Ramos (cell line): ENCODE measurements at regions not wholly inside any gene's neighbourhood (a gene's known extent, or its start where the extent isn't known, plus 50 kb on each side); places are given as distances from the start of the nearest gene placed in this dataset.
"Not testable (repeated sequence)": the region's sequence is repeated elsewhere in the genome, so short reads cannot be mapped to it uniquely, and the experiment has no call there.

Source experiments
- in situ Hi-C: fragments of 300-500 bp; cut with MboI; formaldehyde crosslinking; loops from one replicate; pipeline ENCODE4 v1.14.3; 2022; ENCODE audit warnings: low sequenced_read_pairs; ENCODE audit not compliant: unreplicated experiment

DNA sequence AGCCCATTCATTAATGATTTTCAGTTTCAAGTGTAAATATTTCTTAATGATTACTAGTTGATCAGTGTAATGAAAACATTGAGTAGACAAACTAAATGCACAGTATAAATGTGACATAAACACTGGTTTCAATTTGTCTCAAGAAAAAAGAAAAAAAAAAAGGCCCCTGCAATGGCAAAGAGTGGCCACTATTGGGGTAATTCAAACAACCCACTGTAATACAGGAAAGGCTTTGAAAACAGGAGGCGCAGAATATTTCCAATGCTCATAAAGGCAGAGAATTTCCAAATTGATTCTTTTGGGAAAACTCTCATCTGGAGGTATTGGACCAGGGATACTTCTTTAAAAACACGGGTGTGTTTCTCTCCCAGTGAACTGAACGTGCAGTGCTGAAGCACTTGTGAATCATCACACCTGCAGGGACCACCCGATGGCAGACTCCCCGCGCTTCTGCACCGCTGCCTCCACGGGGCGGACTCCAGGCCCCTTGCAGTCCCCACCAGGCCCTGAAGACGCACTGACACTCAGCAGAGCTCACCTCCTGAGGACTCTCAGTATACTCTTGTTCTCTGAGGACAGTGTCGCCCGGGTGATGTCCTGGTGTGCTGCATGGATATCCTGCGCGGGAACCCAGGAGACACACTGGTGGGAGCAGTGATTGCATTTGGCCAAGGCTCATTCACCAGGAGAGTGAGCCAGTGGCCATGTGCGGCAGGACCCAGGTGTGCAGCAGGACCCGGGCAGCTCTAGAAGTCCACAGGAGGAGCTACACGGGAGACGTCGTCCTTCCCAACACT is 227.6 kb upstream of the IRX4 start:
- in situ Hi-C loops = no loop called here

DNA sequence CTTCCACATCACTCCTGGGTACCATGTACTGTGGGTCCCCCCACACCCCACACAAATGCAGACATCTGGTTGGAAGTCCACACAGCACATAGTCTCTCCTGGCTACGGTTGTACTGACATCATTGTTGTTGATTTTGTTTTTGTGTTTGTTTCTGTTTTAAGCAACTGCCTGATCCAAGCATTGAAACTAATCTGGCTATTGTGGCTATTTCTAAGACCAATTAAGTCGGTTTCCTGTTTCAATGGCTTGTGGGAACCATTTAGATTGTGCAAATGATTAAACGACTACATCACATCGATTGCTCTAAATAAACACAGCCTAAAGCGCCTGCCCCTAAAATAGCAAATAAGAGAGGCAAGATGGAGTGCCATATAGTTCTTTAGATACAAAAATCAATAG is 226.8 kb upstream of the IRX4 start:
- in situ Hi-C loops = no loop called here

DNA sequence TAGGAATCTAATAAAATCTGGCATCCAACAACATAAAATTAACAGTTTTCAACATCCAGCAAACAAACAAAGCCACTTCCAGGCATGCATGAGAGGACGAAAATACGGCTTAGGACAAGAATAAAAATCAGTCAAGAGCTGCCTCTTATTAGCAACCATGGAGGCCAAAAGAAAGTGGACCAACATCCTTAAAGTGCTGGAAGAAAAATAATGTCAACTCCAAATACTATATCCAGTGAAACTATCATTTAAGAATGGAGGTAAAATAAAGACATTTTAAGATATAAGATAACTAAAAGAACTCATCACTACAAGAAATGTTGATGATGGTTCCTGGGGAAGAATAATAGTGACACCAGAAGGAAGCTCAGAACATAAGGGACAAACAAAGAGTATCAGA is 224.0 kb upstream of the IRX4 start:
- in situ Hi-C loops = no loop called here

DNA sequence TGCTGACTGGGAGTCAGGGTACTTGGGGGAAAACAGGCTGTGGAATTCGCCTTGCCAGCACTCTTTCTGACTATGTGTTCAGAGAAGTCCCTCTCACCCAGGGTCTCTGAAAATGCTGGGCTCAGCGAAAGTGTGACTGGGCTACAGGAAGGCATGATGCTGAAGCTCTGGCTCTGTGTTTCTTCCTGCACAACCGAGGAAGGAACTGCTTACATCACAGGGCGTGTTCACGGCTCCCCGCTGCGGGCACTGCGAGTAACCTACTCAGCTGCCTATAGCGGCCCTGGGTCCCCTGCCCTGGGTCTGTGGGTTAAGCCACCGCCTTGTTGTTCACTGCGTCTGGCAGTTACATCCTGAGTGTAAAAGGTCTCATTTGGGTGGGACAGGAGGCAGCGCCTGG is 222.4 kb upstream of the IRX4 start:
- in situ Hi-C loops = no loop called here

DNA sequence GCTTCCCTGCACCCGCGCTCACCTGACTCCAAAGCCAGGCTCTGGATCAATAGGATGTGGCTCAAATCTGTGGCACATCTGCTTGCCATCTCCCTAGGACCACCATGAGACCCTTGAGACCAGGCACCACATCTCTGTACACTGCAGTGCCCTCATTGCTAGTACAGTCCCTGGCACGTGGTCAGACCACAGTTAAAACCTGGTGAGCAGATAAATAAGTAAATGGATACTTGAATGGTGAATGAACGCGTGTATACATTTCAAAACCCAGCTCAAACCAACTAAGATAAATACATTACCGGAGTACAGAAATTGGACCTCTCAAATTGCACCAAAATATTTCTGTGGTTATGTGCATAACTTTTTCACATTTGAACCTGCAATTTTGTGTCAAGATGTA is 221.2 kb upstream of the IRX4 start:
- in situ Hi-C loops = no loop called here

DNA sequence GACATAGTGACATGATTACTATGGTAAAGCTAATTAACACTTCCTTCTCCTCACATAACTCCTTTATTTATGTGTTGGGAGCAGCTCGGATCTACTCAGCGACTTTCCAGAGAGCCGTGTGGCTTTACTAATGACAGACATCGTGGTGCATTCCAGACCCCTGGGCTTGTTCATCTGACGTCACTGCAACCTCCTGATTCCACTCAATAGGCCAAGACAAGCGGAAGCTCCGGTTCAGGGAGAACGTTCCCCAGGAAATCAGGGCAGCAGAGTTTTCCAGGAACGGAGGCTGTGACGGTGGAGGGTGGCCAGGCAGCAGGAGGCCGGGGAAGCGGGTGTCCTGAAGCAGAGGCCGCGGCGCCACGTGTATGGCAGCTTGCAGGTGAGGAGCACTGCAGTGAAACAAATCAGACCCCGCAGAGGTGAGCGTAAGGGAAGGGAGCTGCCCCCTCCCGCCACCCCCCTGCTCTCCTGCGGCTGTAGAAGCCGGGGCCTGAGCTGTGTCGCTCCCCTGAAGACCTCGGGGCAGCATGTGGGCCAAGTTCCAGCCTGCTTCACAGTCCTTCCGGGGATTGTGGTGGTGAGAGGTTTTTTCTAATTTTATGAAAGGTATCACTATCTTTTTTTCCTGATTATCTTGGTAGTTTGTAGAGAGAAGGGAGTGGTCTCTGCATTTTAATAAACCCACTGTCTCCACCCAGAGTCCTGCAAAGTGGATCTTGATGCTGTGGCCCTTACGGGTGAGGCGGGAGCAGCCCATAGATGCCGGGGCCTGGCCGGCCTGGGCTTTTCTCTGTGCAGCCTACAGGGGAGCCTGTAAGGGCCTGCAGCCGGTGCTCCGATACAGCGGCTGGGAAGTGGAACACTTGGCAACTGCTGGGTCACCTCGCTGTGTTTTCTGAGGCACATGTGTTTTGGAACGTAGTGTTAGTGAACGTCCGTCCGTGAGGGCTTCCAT is 220.4 kb upstream of the IRX4 start:
- in situ Hi-C loops = no loop called here

DNA sequence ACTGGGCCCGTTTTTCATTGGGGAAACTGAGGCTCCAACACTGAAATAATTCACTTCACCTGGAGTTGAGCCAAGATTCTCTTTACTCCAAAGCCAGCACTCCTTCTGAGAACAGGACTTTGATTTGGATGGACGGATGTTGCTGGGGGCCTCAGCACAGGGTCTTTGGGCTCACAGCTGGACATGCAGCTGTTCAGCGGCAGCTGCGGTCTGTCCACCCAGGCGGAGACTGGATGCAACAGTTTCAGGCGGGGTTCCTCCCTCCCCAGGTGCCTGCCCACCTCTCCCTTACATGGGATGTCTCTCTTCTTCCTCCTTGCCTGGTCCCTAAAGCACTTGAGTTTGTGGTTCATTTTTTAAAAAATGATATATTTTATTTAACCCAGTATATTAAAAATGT is 219.0 kb upstream of the IRX4 start:
- in situ Hi-C loops = no loop called here

DNA sequence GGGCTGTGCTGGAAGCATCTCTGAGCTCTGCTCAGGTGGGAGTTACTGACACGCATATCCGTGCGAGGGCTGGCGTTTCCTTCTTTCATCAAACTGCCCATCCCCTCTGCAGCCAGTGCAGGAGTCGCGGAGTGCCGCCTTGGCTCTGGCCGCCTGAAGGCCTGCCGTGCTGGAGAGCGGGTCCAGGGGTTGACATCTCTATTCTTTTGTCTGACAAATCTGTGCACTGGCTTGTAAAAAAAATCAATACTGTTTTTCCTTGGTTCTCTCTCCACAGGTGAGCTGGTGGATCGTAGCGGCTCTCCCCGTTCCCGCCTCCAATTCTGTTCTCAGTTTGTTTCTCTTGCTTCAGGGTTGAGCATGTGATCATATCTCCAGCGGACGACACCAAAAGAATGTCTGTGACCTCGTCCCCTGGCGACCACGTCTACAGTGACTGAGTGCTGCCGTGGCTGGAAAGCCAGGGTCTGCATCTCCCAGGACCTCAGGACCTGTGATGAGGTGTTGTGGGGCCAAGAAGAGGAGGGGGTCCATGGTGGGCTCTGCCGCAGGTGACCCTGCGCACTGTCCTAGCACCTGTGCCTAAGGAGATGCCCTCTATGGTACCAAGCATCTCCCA is 214.3 kb upstream of the IRX4 start:
- in situ Hi-C loops = no loop called here

DNA sequence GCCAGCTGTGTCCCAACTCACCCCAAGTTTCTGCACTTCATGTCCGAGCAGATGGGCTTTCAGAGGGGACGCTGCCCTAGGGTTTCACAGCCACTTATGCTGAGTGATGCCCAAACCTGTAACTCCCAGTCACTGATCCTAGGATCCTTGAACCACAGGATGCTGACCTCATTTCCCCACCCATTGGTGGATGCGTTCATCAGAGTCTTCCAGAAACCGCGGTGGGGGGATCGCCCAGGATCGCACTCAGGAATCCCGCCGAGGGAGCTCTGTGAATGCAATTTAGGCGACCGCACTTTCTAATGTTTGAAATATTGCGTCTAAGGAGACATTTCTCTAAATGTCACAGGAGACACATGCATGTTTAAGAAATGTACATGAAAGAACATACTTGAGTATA is 212.3 kb upstream of the IRX4 start:
- in situ Hi-C loops = no loop called here

DNA sequence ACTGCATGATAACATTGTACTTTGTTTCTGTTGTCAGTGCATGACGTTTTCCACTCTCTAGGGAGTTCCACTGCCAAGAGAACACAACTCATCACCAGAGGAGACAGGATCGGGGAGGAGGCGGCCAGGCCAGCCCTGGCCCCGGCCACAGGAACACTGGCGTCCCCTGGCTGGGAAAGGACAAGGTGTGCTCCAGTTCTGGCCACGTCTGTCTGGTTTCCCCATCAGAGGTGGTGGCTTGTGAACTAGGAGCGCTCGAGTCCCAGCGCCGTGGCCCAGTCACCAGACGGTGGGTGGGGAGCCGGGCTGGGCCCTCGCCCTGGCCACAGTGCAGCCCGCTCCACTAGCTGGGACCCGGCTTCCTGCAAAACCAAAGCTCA is 211.9 kb upstream of the IRX4 start:
- in situ Hi-C loops = no loop called here

DNA sequence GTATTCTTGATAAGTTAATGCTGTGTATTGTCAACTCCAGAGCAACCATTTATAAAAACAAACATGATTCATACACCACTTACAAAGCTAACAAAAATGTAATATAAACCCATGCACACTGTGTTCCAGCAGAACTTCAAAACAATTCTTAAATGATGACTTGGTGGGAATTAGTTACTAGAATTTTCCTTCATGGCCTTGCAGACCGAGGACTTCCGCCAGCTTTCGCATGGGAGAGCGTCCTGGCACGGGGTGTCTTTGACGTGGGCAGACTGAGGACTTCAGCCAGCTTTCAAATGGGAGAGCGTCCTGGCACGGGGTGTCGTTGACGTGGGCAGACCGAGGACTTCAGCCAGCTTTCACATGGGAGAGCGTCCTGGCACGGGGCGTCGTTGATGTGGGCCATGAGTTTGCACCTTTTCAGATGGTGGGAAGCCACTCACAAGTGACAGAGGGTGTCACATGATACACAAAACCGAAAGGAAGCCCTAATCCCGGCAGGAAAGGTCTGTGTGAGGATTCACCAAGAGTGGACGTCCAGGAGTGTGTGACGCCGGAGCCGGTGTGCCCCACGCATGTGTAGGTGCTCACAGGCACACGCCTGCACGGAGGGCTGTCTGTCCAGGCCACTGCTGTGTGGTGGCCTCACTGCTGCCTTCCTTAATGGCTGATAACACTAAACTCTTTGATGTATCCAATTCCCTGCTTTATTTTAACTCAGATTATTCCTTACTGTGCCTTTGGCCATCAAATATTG is 211.3 kb upstream of the IRX4 start:
- in situ Hi-C loops = no loop called here

DNA sequence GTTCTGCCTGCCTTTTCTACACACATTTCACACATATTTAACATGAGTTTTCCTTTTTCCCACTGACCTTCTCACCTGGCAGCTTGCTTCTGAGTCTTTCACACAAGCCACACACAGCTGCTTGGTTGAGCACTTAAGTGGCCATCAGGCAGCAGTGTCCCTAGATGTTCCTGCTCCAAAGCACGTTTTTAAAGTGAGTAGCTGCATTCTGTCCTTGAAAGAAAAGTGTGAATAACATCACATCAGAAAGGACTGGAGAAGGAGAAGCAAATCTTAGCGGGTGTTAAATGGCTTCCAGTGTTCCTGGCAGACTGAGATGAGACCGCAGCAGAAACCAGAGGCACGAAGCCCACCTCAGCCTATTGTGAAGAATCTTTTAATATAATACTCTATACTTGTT is 209.2 kb upstream of the IRX4 start:
- in situ Hi-C loops = no loop called here

DNA sequence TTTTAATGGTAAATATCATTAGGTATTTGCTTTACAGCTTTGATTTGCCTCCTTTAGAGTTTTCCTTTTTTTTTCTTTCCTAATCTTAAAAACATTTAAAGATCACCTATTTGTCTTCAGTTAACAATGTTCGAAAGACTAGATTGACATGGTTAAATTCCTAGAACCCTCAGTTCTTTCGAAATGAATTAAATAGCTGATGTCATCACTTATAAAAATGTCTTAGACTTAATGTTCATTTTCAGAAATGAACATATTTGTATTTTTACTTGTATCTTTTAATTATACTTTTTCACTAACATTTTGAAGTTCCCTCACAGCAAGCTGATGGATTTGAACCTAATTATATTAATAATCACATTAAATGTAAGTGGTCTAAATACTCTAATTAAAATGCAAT is 205.3 kb upstream of the IRX4 start:
- in situ Hi-C loops = no loop called here

DNA sequence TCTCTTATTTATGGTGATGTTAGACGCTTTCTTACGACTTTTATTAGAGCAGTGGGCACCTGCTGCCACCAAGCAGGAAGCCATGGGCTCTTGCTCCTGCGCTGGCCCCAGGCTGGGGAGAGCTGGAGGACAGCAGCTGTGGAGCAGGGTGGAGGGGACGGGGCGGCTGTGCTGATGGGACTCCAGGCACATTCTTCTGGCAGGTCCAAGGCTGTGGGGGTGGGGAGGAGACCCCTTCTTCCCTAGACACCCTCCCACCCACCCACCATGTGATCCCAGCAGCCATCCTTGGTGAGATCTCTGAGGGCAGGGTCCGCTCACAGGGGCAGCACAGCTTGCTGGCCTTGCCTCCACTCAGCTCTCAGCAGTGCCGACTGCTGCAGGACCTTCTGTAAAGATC is 192.6 kb upstream of the IRX4 start:
- in situ Hi-C loops = no loop called here

DNA sequence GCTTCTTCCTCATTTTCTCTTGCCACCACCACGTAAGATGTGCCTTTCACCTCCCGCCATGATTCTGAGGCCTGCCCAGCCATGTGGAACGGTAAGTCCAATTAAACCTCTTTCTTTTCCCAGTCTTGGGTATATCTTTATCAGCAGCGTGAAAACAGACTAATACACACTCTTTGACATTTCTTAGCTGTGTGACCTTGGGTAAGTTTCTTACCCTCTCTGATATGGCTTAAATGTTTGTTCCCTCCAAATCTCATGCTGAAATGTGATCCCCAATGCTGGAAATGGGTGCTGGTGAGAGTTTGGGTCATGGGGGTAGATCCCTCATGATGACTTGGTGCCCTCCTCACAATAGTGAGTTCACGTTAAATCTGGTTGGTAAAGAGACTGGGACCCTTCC is 188.8 kb upstream of the IRX4 start:
- in situ Hi-C loops = no loop called here

DNA sequence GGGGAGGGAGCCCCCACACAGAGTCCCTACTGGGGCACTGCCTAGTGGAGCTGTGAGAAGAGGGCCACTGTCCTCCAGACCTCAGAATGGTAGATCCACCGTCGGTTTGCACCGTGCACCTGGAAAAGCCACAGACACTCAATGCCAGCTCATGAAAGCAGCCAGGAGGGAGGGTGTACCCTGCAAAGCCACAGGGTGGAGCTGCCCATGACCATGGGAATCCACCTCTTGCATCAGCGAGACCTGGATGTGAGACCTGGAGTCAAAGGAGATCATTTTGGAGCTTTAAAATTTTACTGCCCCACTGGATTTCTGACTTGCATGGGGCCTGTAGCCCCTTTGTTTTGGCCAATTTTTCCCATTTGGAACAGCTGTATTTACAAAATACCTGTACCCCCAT is 188.1 kb upstream of the IRX4 start:
- in situ Hi-C loops = not testable (repeated sequence)

DNA sequence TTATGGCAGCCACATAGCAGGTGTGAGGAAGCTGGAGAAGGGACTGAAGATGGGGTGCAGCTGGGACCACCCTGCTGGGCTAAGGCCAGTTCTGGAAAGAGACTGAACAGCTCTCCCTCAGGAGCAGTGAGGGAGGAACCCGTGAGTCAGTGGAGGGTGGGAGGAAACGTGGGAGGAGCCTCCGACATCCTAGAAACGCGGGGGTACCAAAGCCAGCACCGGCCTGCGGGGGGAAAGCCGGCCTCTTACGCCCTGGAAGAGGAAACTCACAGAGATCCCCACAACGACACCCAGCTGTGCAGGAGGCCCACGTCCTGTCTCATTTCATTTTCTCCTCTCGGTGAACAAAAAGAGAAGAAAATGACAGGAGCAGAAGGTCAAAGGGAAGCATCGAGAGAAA is 185.8 kb upstream of the IRX4 start:
- in situ Hi-C loops = no loop called here

DNA sequence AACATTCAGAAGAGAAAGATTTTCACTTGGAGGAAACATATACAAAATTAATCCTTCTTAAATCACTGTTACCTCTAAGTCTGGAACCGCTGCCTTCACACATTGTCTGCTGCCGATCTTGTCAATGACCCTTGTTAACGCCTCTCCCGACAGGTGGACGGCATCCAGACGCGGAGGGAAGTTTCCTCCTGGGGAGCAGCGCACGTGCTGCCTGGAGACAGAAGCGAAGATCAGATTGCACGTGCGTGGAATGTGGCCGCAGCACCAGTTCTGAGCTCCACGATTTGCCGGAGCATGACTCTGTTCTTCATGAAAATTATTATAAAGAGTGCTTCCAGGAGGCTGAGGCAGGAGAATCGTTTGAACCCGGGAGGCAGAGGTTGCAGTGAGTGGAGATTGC is 183.6 kb upstream of the IRX4 start:
- in situ Hi-C loops = no loop called here

DNA sequence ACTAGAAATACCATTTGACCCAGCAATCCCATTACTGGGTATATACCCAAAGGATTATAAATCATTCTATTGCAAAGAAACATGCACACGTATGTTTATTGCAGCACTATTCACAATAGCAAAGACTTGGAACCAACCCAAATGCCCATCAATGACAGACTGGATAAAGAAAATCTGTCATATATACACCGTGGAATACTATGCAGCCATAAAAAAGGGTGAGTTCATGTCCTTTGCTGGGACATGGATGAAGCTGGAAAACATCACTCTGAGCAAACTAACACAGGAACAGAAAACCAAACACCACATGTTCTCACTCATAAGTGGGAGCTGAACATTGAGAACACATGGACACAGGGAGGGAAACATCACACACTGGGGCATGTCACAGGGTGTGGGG is 180.7 kb upstream of the IRX4 start:
- in situ Hi-C loops = not testable (repeated sequence)

DNA sequence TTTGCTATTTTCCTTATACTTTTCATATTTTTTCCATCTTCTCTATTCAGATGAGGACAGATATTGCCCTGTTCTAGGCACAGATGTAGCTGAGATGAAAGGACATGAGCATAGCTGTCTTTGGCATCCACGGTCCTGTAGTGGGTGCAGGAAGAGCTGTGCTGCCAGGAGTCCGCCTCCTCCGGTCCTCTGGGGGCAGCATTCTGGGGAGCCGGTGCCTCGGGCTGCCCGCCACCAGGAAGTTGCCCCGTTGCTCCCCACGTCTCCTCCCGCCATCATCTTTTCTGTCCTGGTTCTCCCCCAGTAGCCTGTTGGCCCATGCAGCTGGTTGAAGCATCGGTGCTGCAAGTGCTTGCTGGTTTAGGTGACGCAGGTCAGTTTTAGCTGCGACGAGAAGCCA is 170.0 kb upstream of the IRX4 start:
- in situ Hi-C loops = no loop called here
